Endodermal cell (in vitro differentiated cells): ENCODE measurements at regions not wholly inside any gene's neighbourhood (a gene's known extent, or its start where the extent isn't known, plus 50 kb on each side); places are given as distances from the start of the nearest gene placed in this dataset.

Experiments used
- DNase-seq: peaks from one replicate; pipeline ENCODE4 v3.0.0-alpha.2; 2017
- H3K27ac ChIP-seq: 2 replicates; pipeline ENCODE4 v1.5.1; 2013; ENCODE audit warnings: mild to moderate bottlenecking, low read depth, low read length, moderate library complexity
- H3K27me3 ChIP-seq: 2 replicates; pipeline ENCODE4 v1.6.1; 2013; ENCODE audit warnings: mild to moderate bottlenecking, low read length, moderate library complexity; ENCODE audit not compliant: insufficient read depth, control insufficient read depth, poor library complexity, severe bottlenecking
- H3K36me3 ChIP-seq: 2 replicates; pipeline ENCODE4 v1.7.0; 2013; ENCODE audit warnings: mild to moderate bottlenecking, low read length, moderate library complexity; ENCODE audit not compliant: control insufficient read depth, insufficient read depth
- H3K4me1 ChIP-seq: one replicate; pipeline ENCODE4 v1.7.0; 2013; ENCODE audit warnings: low read length; ENCODE audit not compliant: control insufficient read depth, insufficient read depth
- H3K4me3 ChIP-seq: 2 replicates; pipeline ENCODE4 v1.5.1; 2013; ENCODE audit warnings: mild to moderate bottlenecking, low read length, moderate library complexity
- H3K9ac ChIP-seq: 2 replicates; pipeline ENCODE4 v1.6.1; 2013; ENCODE audit warnings: mild to moderate bottlenecking, low read length, moderate library complexity; ENCODE audit not compliant: poor library complexity, severe bottlenecking; ENCODE audit errors: extremely low read depth
- H3K9me3 ChIP-seq: 2 replicates; pipeline ENCODE4 v1.6.1; 2013; ENCODE audit warnings: mild to moderate bottlenecking, low read length, moderate library complexity; ENCODE audit not compliant: control insufficient read depth
- H3K27ac Mint-ChIP-seq: 2 replicates; pipeline ENCODE4 v1.8.0; 2020; ENCODE audit warnings: mixed read lengths
- H3K27me3 Mint-ChIP-seq: 2 replicates; pipeline ENCODE4 v1.8.0; 2021; ENCODE audit warnings: mild to moderate bottlenecking, mixed read lengths; ENCODE audit not compliant: insufficient read depth
- H3K36me3 Mint-ChIP-seq: 2 replicates; pipeline ENCODE4 v1.8.0; 2020; ENCODE audit warnings: low read depth, mixed read lengths
- H3K4me1 Mint-ChIP-seq: 2 replicates; pipeline ENCODE4 v1.8.0; 2020; ENCODE audit warnings: mixed read lengths
- H3K4me3 Mint-ChIP-seq: 2 replicates; pipeline ENCODE4 v1.8.0; 2020; ENCODE audit warnings: mild to moderate bottlenecking, moderate library complexity, mixed read lengths
- H3K9me3 Mint-ChIP-seq: 2 replicates; pipeline ENCODE4 v1.8.0; 2020; ENCODE audit warnings: mild to moderate bottlenecking, mixed read lengths
- CTCF ChIP-seq: fragments of 200-600 bp; sonication (generic); conservative IDR thresholded peaks from 2 replicates; pipeline ENCODE4 v1.5.0; 2021; ENCODE audit warnings: antibody characterized with exemption, mild to moderate bottlenecking
- WGBS, 2 experiments: methylation state at CpG; one replicate each; pipeline versions ENCODE4 v1.1.5 to v1.1.7; 2013; ENCODE audit warnings: missing lambda C conversion rate in 2 of 2, mixed read lengths in 1 of 2; ENCODE audit not compliant: insufficient coverage in 1 of 2, insufficient read length in 1 of 2; 5-methylcytosine and 5-hydroxymethylcytosine counted together

DNA sequence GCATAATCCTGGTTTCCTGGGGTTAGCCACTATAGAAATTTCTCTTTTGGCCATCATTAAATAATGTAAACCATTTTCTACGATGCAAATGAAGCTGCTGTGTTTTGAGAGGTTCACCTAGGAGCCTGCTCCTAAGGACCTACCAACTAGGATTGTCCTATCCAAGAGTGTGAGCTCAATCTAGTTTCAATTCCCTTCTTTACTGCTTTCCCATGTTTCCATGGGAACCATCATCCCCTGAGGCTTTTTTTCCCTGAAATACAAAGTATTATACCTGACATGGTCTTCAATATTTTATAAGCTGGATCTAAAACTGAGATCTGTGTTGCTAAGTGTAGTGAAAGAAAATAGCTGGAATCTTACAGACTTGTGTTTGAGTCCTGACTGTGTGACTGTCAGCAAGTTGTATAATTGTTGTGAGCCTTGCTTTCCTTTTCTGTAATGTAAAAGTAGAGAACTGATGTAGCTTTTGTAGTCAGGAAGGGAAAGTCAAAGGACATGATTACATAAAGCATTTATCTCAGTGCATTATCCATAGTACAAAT lies 453.2 kb downstream of the PRR16 start:
- Mint-ChIP-seq H3K27me3 (no peaks in the 10 kb centered on the region), H3K36me3 (no peaks in the 10 kb centered on the region), H3K4me1 (no peaks in the 10 kb centered on the region), H3K9me3 (no peaks in the 10 kb centered on the region), H3K4me3 (no peak overlapping the region), H3K27ac (no peak overlapping the region)
- Histone ChIP-seq H3K9ac (no peak overlapping the region), H3K27me3 (no peaks in the 10 kb centered on the region), H3K36me3 (no peaks in the 10 kb centered on the region), H3K4me1 (no peaks in the 10 kb centered on the region), H3K27ac (no peak overlapping the region), H3K9me3 (no peaks in the 10 kb centered on the region), H3K4me3 (no peak overlapping the region)
- 85 to 86% methylated on average over 1 of the region's 1 CpG for WGBS, 2 experiments
- TF ChIP-seq CTCF: no peak
- DNase-seq: no peak

DNA sequence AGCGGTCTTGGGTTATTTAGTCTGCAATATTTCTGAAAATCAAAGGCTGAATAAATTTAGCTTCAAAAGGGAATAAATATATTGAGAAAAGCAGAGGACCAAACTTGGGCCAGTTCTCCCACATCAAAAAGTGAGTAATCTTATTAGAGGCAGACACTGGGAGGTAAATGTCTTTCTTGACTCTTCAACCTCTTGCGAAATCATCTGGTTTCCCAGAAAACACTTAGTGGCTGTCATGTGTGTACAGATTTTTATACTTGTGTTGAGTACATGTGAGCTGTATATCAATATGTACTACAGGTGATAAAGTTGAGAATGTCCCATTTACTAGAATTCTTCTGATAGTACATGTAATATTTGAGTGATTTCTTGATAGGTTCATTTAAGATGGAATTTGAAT lies 454.9 kb downstream of the PRR16 start:
- Histone ChIP-seq H3K4me1 (no peaks in the 10 kb centered on the region), H3K36me3 (no peaks in the 10 kb centered on the region), H3K9ac (no peak overlapping the region), H3K9me3 (no peaks in the 10 kb centered on the region), H3K27me3 (no peaks in the 10 kb centered on the region), H3K27ac (no peak overlapping the region), H3K4me3 (no peak overlapping the region)
- no peak overlapping the region for H3K27ac Mint-ChIP-seq
- WGBS, 2 experiments: 100% methylated on average over 1 to 2 of the region's 2 CpGs
- no peaks in the 10 kb centered on the region for H3K27me3 Mint-ChIP-seq
- no peaks in the 10 kb centered on the region for H3K9me3 Mint-ChIP-seq
- H3K36me3 Mint-ChIP-seq: no peaks in the 10 kb centered on the region
- DNase-seq: no peak
- H3K4me3 Mint-ChIP-seq: no peak overlapping the region
- no peaks in the 10 kb centered on the region for H3K4me1 Mint-ChIP-seq
- no peak for TF ChIP-seq CTCF

- H3K4me1 Mint-ChIP-seq: no peaks in the 10 kb centered on the region
- Histone ChIP-seq H3K27me3 (no peaks in the 10 kb centered on the region), H3K36me3 (no peaks in the 10 kb centered on the region), H3K9me3 (no peaks in the 10 kb centered on the region), H3K9ac (no peak overlapping the region), H3K27ac (no peak overlapping the region), H3K4me3 (no peak overlapping the region), H3K4me1 (no peaks in the 10 kb centered on the region)
- no peaks in the 10 kb centered on the region for H3K9me3 Mint-ChIP-seq
- H3K36me3 Mint-ChIP-seq: no peaks in the 10 kb centered on the region
- DNase-seq: no peak
- no peak overlapping the region for H3K27ac Mint-ChIP-seq
- 96 to 100% methylated on average over 2 of the region's 3 CpGs for WGBS, 2 experiments
- H3K27me3 Mint-ChIP-seq: no peaks in the 10 kb centered on the region
- no peak for TF ChIP-seq CTCF
- H3K4me3 Mint-ChIP-seq: no peak overlapping the region
These were observed 458.9 kb downstream of the PRR16 start for GRCh38 chr5:120923026-120923425.
